Glutamatergic neuron (in vitro differentiated cells): ENCODE measurements at regions not wholly inside any gene's neighbourhood (a gene's known extent, or its start where the extent isn't known, plus 50 kb on each side); places are given as distances from the start of the nearest gene placed in this dataset.

Experiments
- DNase-seq: peaks from one replicate; pipeline ENCODE4 v3.0.0; 2022
- H3K27ac Mint-ChIP-seq: one replicate; pipeline ENCODE4 v1.8.0; 2020; ENCODE audit warnings: mild to moderate bottlenecking, mixed read lengths, inconsistent platforms; ENCODE audit not compliant: unreplicated experiment
- H3K27me3 Mint-ChIP-seq: one replicate; pipeline ENCODE4 v1.8.0; 2020; ENCODE audit warnings: mild to moderate bottlenecking, moderate library complexity, mixed read lengths, inconsistent platforms; ENCODE audit not compliant: unreplicated experiment
- H3K36me3 Mint-ChIP-seq: one replicate; pipeline ENCODE4 v1.8.0; 2020; ENCODE audit warnings: mild to moderate bottlenecking, mixed read lengths, inconsistent platforms; ENCODE audit not compliant: unreplicated experiment
- H3K4me1 Mint-ChIP-seq: one replicate; pipeline ENCODE4 v1.8.0; 2020; ENCODE audit warnings: mild to moderate bottlenecking, low read depth, mixed read lengths, inconsistent platforms; ENCODE audit not compliant: unreplicated experiment
- H3K4me3 Mint-ChIP-seq: one replicate; pipeline ENCODE4 v1.8.0; 2020; ENCODE audit warnings: mild to moderate bottlenecking, mixed read lengths, inconsistent platforms; ENCODE audit not compliant: unreplicated experiment
- H3K9me3 Mint-ChIP-seq: one replicate; pipeline ENCODE4 v1.8.0; 2020; ENCODE audit warnings: mild to moderate bottlenecking, moderate library complexity, mixed read lengths, inconsistent platforms; ENCODE audit not compliant: unreplicated experiment
- CTCF ChIP-seq: fragments of 200-600 bp; sonication (generic); IDR thresholded peaks from one replicate; pipeline ENCODE4 v1.5.0; 2021; ENCODE audit not compliant: partially characterized antibody, unreplicated experiment

DNA sequence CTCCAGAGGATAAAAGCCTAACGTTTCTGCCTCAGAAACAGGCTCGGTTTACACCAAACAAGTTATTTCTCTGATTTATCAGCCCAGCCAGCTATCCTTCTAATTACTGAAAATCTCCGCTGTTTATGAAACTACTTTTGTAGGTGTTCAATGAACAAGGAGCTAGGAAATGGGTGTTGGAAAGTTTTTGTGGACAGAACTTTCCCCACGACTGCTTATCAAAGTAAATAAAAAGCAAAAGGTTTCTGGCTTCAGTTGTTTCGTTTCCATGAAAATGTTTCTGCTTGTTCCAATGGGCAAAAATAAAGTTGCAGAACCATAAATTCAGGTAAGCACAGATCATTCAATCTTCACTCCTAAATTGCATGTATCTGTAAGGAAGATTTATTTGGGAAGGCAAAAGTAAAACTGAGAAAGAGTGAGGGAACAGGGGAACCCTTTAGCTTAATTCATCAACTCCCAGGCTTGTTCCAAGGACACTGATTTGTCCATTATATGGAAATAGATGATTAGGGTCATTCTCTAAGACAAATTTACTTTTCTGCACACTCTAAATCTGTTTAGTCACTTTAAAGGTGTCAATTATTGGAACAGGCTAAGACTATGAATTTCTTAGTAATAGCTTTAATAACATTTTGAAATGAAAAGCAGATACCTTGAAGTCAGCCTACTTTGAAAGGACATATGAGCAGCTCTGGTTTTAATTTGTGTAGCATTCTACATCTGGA is 175.9 kb upstream of the CDKN3 start:
- no peak for TF ChIP-seq CTCF
- H3K27ac Mint-ChIP-seq = no peak overlapping the region
- H3K4me3 Mint-ChIP-seq = peak overlapping the region; percentile 93
- no peaks in the 10 kb centered on the region for H3K9me3 Mint-ChIP-seq
- DNase-seq = no peak
- peaks cover 16% of the 10 kb centered on the region for H3K4me1 Mint-ChIP-seq
- H3K36me3 Mint-ChIP-seq = no peaks in the 10 kb centered on the region
- peaks cover 2% of the 10 kb centered on the region for H3K27me3 Mint-ChIP-seq

- H3K9me3 Mint-ChIP-seq = no peaks in the 10 kb centered on the region
- TF ChIP-seq CTCF = no peak
- DNase-seq = no peak
- no peak overlapping the region for H3K4me3 Mint-ChIP-seq
- no peaks in the 10 kb centered on the region for H3K36me3 Mint-ChIP-seq
- H3K4me1 Mint-ChIP-seq = peaks cover 16% of the 10 kb centered on the region
- H3K27me3 Mint-ChIP-seq = peaks cover 2% of the 10 kb centered on the region
- no peak overlapping the region for H3K27ac Mint-ChIP-seq
These were observed 175.4 kb upstream of the CDKN3 start for GRCh38 chr14:54221432-54221803.

DNA sequence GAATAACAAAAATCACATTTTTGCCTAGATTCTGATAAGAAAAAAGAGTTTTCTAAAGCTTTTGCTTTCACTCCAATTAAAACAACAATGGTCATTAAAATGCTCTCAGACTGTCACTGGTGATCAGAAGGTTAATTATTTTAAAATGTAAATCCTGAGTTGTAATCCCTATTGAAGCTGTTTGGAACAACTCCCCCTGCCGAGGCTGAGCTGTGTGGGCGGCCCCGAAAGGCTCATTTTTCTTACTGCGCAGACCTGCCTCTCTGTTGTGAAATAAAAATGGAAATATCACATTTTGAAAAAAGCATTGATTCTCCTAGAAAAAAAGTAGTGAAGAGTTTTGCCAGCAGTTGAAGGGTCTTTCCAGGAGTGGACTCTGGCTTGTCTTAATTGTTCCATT is 174.8 kb upstream of the CDKN3 start:
- no peak for TF ChIP-seq CTCF
- no peaks in the 10 kb centered on the region for H3K36me3 Mint-ChIP-seq
- DNase-seq = no peak
- no peak overlapping the region for H3K27ac Mint-ChIP-seq
- H3K4me1 Mint-ChIP-seq = peaks cover 16% of the 10 kb centered on the region
- peaks cover 2% of the 10 kb centered on the region for H3K27me3 Mint-ChIP-seq
- H3K4me3 Mint-ChIP-seq = no peak overlapping the region
- H3K9me3 Mint-ChIP-seq = no peaks in the 10 kb centered on the region

- no peaks in the 10 kb centered on the region for H3K36me3 Mint-ChIP-seq
- no peaks in the 10 kb centered on the region for H3K9me3 Mint-ChIP-seq
- peaks cover 2% of the 10 kb centered on the region for H3K27me3 Mint-ChIP-seq
- TF ChIP-seq CTCF = no peak
- no peak overlapping the region for H3K27ac Mint-ChIP-seq
- H3K4me3 Mint-ChIP-seq = no peak overlapping the region
- no peak for DNase-seq
- H3K4me1 Mint-ChIP-seq = peaks cover 14% of the 10 kb centered on the region
These were observed 172.9 kb upstream of the CDKN3 start for GRCh38 chr14:54223831-54224402.

DNA sequence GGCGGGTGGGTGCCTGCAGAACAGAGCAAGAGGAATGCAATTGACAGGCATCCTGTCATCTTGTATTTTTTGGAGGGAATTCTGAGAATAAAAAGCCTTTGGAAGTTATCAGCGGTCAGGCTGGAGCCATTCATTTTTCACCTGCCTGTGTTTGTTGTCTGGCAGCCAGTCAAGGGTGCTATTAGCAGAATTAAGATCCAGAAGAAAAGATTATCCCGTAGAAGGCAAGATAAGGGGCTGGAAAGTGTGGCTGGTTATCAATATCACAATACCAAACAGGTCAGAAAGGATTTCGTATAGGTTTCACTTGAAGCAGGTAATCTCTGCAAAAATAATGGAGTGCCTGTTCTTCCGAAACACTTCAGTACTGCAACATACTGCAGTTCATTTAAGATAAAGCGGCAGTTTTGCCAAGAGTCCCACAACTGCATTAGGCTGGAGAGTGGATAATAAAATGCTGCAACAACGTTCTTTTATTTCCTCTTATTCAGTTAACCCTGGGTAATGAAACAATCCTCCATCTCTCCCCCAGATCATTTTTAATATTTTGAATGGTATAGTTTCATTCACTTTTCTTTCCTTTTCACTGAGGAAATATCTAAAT is 171.2 kb upstream of the CDKN3 start:
- no peak overlapping the region for H3K27ac Mint-ChIP-seq
- DNase-seq = no peak
- H3K36me3 Mint-ChIP-seq = no peaks in the 10 kb centered on the region
- H3K9me3 Mint-ChIP-seq = no peaks in the 10 kb centered on the region
- no peak overlapping the region for H3K4me3 Mint-ChIP-seq
- H3K27me3 Mint-ChIP-seq = peaks cover 2% of the 10 kb centered on the region
- H3K4me1 Mint-ChIP-seq = peaks cover 4% of the 10 kb centered on the region
- TF ChIP-seq CTCF = no peak
